Activated CD8-positive, alpha-beta T cell treated with anti-CD3 and anti-CD28 coated beads for 36 hours (primary cell): ENCODE measurements at regions not wholly inside any gene's neighbourhood (a gene's known extent, or its start where the extent isn't known, plus 50 kb on each side); places are given as distances from the start of the nearest gene placed in this dataset.

ENCODE experiments used
- ATAC-seq: fragments of 200-7000 bp; cut with Tn5 transposase; one replicate; pipeline ENCODE4 v1.10.0; 2021; ENCODE audit warnings: mild to moderate bottlenecking, moderate library complexity
- CTCF ChIA-PET: fragments of 350-600 bp; sonication (Branson Sonifier 250); formaldehyde crosslinking; loops from one replicate; lab custom pipeline; 2021; ENCODE audit warnings: antibody characterized with exemption; lab: Charles Lee
- POLR2A ChIA-PET: fragments of 350-600 bp; sonication (Branson Sonifier 250); formaldehyde crosslinking; loops from one replicate; lab custom pipeline; 2021; ENCODE audit warnings: antibody characterized with exemption; lab: Charles Lee
- DNase-seq: peaks from one replicate; pipeline ENCODE4 v3.0.0-alpha.2; 2020
- H3K27ac Mint-ChIP-seq: one replicate; pipeline ENCODE4 v1.8.0; 2021; ENCODE audit warnings: mild to moderate bottlenecking, mixed read lengths
- H3K27me3 Mint-ChIP-seq: one replicate; pipeline ENCODE4 v1.8.0; 2021; ENCODE audit warnings: mixed read lengths
- H3K36me3 Mint-ChIP-seq: one replicate; pipeline ENCODE4 v1.8.0; 2021; ENCODE audit warnings: low read depth, mixed read lengths
- H3K4me1 Mint-ChIP-seq: one replicate; pipeline ENCODE4 v1.8.0; 2021; ENCODE audit warnings: low read depth, mixed read lengths
- H3K4me3 Mint-ChIP-seq: one replicate; pipeline ENCODE4 v1.8.0; 2021; ENCODE audit warnings: mild to moderate bottlenecking, moderate library complexity, mixed read lengths
- H3K9me3 Mint-ChIP-seq: one replicate; pipeline ENCODE4 v1.8.0; 2021; ENCODE audit warnings: mixed read lengths
- intact Hi-C: fragments of 100-400 bp; cut with micrococcal nuclease; formaldehyde crosslinking; loops from one replicate; pipeline ENCODE4 v1.10.0; 2022
- TF ChIP-seq, protein P1 (sequence below): fragments of 200-600 bp; IDR thresholded peaks from one replicate; pipeline ENCODE4 v1.8.0; 2022; ENCODE audit warnings: antibody characterized with exemption, mild to moderate bottlenecking

DNA sequence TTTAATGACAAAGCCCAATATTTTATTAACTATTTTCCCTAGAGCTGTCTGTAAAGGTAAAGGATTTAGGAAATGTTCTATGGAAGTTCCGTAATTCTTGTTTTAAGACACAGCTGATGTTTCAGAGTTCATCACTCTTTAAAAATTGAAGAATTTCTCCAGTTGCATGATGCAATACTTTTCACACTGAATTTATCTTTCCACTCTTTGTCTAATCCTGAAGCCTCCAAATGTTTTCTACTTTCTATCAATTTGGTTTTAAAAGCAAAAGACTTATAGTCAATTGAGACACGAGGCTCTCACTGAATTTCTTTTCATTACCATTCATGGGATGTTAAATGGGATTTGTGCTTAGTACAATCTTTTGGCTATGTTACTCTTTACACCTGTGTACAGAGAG is 223.2 kb downstream of the TDRD15 start:
- CTCF ChIA-PET = no interaction called here
- POLR2A ChIA-PET = no interaction called here
- H3K36me3 Mint-ChIP-seq = no peaks in the 10 kb centered on the region
- no peaks in the 10 kb centered on the region for H3K4me1 Mint-ChIP-seq
- H3K27ac Mint-ChIP-seq = no peak overlapping the region
- no peaks in the 10 kb centered on the region for H3K27me3 Mint-ChIP-seq
- intact Hi-C loops = no loop called here
- no peaks in the 10 kb centered on the region for H3K9me3 Mint-ChIP-seq
- ATAC-seq (no peak), DNase-seq (no peak)
- no peak overlapping the region for H3K4me3 Mint-ChIP-seq
- TF ChIP-seq, protein P1, sequence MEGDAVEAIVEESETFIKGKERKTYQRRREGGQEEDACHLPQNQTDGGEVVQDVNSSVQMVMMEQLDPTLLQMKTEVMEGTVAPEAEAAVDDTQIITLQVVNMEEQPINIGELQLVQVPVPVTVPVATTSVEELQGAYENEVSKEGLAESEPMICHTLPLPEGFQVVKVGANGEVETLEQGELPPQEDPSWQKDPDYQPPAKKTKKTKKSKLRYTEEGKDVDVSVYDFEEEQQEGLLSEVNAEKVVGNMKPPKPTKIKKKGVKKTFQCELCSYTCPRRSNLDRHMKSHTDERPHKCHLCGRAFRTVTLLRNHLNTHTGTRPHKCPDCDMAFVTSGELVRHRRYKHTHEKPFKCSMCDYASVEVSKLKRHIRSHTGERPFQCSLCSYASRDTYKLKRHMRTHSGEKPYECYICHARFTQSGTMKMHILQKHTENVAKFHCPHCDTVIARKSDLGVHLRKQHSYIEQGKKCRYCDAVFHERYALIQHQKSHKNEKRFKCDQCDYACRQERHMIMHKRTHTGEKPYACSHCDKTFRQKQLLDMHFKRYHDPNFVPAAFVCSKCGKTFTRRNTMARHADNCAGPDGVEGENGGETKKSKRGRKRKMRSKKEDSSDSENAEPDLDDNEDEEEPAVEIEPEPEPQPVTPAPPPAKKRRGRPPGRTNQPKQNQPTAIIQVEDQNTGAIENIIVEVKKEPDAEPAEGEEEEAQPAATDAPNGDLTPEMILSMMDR = no peak

DNA sequence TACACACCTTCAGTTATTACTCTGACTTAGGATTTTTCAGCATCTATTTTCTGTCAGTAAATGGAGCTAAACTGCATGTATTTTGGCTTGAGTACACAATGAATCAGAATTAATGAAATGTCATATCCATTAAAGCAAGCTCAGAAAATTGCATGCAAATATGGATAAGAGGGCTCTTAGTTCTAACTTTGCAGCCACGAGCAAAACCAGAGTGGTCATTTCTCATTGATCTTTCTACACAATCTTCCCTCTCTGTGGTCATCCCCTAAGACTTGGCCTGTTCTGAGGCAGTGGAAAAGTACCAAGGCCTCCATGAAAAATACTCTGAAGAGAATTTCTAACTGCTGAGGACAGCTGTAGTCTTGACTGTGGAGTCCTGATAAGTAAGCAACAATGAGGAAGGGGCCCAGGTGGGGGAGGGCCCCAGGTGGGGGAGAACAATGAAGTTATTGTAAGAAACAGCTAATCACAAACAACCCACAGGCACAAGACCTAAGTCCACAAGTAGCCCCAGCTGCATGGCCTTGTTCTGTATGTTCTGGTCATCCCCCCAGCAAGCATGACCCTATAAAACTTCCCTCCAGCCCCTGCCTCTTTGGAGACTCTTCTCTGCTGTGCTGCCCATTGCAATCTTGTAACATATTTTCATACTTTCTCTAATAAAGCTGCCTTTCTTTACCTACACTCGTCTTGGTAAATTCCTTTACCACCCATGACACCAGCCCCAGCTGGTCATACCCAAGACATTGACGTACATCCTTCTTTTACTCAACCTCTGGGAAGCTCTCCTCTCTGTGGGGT is 230.3 kb downstream of the TDRD15 start:
- H3K9me3 Mint-ChIP-seq = no peaks in the 10 kb centered on the region
- TF ChIP-seq, protein P1 = no peak
- ATAC-seq (no peak), DNase-seq (no peak)
- H3K27ac Mint-ChIP-seq = no peak overlapping the region
- no peaks in the 10 kb centered on the region for H3K36me3 Mint-ChIP-seq
- no peaks in the 10 kb centered on the region for H3K4me1 Mint-ChIP-seq
- no peaks in the 10 kb centered on the region for H3K27me3 Mint-ChIP-seq
- CTCF ChIA-PET = no interaction called here
- no peak overlapping the region for H3K4me3 Mint-ChIP-seq
- intact Hi-C loops = no loop called here
- POLR2A ChIA-PET = interaction anchor here (0.6 kb wide), 1 partner anchor 23 kb away, joined by 3 read pairs; no protein-coding TSS in a partner anchor

- no peak overlapping the region for H3K4me3 Mint-ChIP-seq
- H3K4me1 Mint-ChIP-seq = no peaks in the 10 kb centered on the region
- POLR2A ChIA-PET = no interaction called here
- DNase-seq (no peak), ATAC-seq (no peak)
- CTCF ChIA-PET = no interaction called here
- H3K27ac Mint-ChIP-seq = no peak overlapping the region
- H3K36me3 Mint-ChIP-seq = no peaks in the 10 kb centered on the region
- TF ChIP-seq, protein P1 = no peak
- intact Hi-C loops = no loop called here
- no peaks in the 10 kb centered on the region for H3K9me3 Mint-ChIP-seq
- no peaks in the 10 kb centered on the region for H3K27me3 Mint-ChIP-seq
These were observed 232.5 kb downstream of the TDRD15 start for GRCh38 chr2:21356086-21356856.

DNA sequence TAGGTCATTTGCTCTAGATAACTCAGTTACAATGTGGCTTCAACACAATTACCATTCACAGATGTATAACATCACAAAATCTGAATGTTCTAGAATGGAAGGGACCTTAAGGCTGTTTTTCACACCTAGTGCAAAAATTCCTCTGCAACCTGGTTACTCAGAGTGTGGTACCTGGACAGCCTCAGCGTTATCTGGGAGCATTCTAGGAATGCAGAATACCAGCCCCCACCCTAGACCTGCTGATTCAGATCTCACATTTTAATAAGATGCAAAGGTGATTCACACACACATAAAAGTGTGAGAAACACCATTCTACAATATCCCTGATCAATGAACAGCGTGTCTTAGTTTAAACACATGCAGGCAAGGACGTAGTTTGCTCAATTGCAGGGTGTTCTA is 233.1 kb downstream of the TDRD15 start:
- ATAC-seq (no peak), DNase-seq (no peak)
- ChIA-PET POLR2A (no interaction called here), CTCF (no interaction called here)
- Mint-ChIP-seq H3K9me3 (no peaks in the 10 kb centered on the region), H3K27ac (no peak overlapping the region), H3K36me3 (no peaks in the 10 kb centered on the region), H3K27me3 (no peaks in the 10 kb centered on the region), H3K4me3 (no peak overlapping the region), H3K4me1 (no peaks in the 10 kb centered on the region)
- TF ChIP-seq, protein P1 = no peak
- intact Hi-C loops = no loop called here

- no peak for DNase-seq
- Mint-ChIP-seq H3K36me3 (no peaks in the 10 kb centered on the region), H3K27ac (no peak overlapping the region), H3K9me3 (no peaks in the 10 kb centered on the region), H3K4me3 (no peak overlapping the region), H3K4me1 (no peaks in the 10 kb centered on the region), H3K27me3 (no peaks in the 10 kb centered on the region)
- CTCF ChIA-PET = interaction anchor here (0.8 to 1.1 kb wide), 2 partner anchors 8 to 63 kb away, joined by 3 read pairs; no protein-coding TSS in a partner anchor
- TF ChIP-seq, protein P1 = no peak
- POLR2A ChIA-PET = no interaction called here
- no peak for ATAC-seq
- intact Hi-C loops = no loop called here
These were observed 235.2 kb downstream of the TDRD15 start for GRCh38 chr2:21358976-21359375.
